NCI-H748 treated with DMSO at 0.1 percent for 48 hours (cell line): ENCODE measurements at regions not wholly inside any gene's neighbourhood (a gene's known extent, or its start where the extent isn't known, plus 50 kb on each side); places are given as distances from the start of the nearest gene placed in this dataset.

ENCODE experiments used
- DNase-seq: peaks from one replicate; lab custom pipeline; 2025; lab: John Stamatoyannopoulos, UW

DNA sequence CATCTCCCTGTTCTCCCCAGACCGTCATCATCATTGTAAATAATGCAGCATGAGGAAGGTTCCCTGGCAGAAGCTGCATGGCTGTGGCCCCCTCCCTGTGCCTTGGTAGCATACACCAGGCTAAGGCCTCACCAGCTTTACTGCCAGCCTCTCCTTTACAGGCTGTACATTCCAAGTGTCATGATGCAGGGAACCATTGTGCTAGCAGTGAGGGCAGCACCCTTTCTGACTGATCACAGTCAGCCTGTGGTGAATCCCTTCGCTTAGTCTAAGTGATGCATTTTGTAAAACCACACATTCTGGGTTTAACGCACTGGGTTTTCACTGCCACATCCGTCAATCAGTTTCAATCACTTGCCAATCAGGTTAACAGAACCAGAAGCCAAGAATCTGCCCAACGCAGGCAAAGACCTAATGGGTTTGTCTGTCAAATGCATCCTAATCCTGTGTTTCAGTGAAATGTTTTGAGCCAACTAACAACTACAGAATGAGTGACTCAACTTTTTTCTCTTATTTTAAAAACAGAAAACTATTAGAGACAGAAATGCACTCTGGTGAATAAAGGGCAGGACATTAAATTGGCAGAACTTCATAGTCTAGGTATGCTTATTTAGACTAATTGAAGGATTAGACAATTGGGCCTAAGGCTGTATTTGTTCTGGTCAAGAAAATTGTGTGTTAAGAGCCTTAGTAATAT, 225.9 kb upstream of the DPH6 start:
- DNase-seq, result no peak

DNA sequence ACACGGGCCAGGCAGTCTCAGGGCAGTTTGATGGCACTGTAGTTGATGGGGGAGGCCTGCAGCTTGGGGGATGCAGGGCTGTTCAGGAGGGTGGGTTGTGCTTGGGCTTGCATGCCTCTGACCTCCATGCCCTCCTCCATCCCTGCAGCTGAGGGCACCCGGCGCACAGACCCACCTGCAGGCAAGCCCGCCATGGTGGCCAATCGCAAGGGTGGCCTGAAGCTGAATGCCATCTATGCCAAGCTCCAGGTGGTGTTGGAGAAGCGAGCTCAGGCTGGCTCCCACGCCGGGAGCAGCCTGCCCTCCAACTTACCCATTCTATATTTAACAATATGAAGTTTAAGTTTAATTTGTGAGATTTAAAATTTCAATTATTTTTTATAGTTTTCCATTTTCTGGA, 228.7 kb upstream of the DPH6 start:
- no peak for DNase-seq

- DNase-seq, result no peak
Observed at GRCh38 chr15:35775471-35775870, 229.5 kb upstream of the DPH6 start.

GRCh38 chr15:35777061-35777460, 231.1 kb upstream of the DPH6 start:
- no peak for DNase-seq

DNA sequence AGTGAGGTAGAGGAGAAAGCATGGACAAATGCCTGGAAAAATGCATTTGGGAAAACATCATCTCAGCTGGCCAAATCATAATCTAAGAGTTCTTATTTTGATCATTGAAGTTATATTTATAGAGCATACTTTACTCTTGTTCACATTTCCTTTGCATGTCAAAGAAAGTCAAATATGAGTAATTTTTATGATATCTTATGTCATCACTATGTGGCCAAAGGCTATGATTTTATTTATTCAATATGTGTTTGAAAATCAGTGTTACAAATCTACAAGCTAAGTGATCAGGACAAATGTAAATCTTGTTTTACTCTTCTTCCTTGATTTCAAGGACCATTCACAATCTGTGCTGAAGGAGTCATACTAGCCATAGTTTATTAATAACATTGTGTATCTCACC, 237.2 kb upstream of the DPH6 start:
- DNase-seq, result no peak

DNA sequence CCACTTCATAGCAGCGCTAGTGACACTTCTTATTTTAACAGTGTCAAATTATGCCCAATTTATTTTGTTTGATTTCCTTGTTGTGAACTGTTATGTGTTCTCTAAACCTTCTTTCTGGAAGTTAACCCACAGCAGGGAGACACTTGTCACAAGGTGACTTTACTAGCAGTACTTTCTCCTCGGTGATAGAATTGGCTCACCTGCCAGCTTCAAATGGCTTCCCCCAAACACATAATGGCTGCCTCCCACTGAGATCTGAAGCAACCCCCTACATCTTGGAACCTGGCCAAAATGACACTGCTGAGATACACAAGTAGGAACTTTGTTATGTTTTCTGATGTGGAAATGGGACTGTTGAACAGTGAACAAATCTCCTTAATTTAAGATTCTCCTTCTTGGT, 238.8 kb upstream of the DPH6 start:
- DNase-seq, result peak; percentile 4

GRCh38 chr15:35810007-35810406, 264.0 kb upstream of the DPH6 start:
- DNase-seq, result no peak

- no peak for DNase-seq
Observed at GRCh38 chr15:35813573-35813972, 267.6 kb upstream of the DPH6 start.

GRCh38 chr15:35818846-35819245, 272.9 kb upstream of the DPH6 start:
- no peak for DNase-seq

DNA sequence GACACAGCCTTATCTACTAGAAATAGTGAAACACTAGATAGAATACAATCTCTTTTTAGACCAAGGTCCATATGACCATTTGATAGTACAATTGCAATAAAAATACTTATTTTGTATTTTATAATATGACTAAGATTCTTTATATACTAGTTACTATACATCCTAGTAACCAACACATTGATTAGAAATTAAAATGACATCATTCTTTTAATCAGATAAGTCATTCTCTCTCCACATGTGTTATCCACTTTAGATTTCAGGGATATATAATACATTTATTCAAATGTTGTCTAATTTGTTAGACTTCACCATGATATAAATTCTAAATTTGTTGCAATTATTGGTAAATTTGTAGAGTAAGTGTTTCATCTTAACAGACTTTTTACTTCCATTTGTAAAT, 276.2 kb upstream of the DPH6 start:
- no peak for DNase-seq

GRCh38 chr15:35827141-35827540, 281.2 kb upstream of the DPH6 start:
- DNase-seq, result no peak

GRCh38 chr15:35827911-35828310, 281.9 kb upstream of the DPH6 start:
- no peak for DNase-seq

DNA sequence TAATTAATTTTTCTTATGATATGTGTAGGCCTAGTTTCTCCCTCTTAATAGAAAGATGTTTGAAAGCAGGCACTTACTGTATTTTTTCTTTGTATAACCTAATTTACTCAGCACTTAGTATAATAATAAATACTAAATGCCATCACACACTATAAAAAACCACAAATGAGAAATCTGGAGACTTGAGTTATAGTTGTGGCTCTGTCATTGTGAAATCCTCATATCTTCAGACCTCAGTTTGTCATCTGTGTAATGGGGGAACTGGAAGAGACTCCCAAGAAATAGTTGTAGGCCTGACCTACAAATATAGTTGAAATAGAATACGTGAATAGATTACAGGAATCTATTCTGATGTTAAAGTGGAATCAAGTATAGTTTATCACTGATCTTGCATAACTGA, 287.6 kb upstream of the DPH6 start:
- DNase-seq, result no peak

- DNase-seq, result no peak
Observed at GRCh38 chr15:35834216-35834830, 288.4 kb upstream of the DPH6 start.

DNA sequence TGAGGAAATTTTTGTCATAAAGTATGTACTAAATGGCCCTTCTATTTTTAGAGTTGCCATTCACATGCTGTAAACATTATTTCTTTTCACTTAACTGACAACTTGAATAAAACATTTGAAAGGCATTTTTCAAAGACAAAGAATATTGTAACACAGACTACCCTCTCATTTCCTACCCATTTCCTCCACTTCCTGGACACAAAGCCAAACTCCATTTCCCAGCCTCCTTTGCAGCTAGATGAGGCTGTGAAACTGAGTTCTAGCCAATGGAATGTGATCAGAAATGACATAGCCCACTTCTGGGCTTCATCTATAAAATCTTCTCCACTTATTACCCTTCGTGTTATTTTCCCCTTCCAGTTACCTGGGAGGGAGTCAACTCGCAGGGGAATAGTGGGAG, 288.9 kb upstream of the DPH6 start:
- no peak for DNase-seq

DNA sequence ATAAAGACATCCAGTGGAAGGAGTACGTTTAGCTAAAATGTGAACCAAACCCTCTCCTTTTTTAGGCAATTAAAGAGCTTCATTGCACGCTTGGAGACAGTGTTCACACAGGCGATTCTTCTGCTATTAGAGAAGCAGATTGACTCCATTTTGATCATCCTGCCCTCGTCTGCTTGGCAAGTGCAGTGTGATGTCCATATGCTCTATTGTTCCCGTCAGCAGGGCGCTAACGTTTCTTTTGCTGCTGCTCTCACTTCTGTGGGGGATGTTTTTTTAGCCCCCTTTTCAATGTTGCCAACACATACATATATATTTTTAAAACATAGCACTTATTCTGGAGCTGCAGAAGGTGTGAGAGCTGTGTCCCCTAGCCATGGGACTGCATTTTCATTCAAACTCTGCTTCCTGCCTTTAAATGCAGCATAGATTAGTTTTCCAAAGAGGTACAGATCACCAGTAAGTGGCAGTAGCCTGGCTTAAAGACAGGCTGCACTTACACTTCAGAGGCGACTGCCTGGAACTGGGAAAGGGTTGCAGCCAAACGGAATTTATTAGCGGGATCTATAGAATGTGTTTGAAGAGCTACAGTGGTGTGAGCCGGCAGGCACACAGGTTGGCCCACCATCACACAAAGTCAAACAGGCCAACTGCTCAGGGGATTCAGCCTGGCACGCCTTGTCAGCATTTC, 292.6 kb upstream of the DPH6 start:
- DNase-seq, result no peak

- DNase-seq, result no peak
Observed at GRCh38 chr15:35842631-35843030, 296.7 kb upstream of the DPH6 start.

- DNase-seq, result no peak
Observed at GRCh38 chr15:35843498-35843897, 297.5 kb upstream of the DPH6 start.

- no peak for DNase-seq
Observed at GRCh38 chr15:35850284-35850683, 304.3 kb upstream of the DPH6 start.

DNA sequence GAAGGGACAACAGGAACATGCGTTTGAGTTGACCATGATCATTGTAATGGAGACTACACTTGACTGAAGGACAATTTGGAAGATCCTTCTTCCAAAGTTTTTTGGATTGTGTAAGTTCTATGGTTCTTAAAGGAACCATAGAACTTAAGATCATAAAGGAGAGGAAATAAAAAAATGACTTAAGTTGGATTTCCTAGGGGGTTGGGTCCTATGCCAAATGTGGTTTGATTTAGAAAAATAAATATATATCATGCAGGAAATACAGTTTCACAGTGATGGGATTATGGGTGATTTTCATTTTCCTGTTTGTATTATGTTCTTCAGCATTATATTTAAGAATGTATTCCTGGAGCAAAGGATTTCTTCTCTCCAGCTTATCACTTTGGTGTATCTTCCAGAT, 305.5 kb upstream of the DPH6 start:
- DNase-seq, result no peak

GRCh38 chr15:35852818-35853624, 307.1 kb upstream of the DPH6 start:
- no peak for DNase-seq

DNA sequence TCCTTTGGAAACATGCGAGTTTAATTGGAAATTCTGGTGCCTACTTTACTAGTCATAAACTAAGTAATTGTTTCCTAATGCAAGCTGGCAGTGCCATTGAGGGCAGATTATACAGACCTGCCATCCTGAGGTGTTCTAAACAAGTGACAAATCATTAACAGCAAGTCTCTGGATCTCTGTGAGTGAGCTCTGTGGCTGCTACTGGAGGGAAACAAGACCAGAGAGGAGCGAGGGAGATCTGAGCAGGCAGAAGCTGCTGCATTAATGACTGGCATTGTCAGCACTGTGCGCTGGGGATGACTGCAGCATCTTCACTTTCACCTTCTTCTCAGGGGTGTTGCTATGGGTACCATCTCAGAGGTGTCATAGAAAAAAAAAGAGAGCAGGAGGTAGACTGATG, 308.4 kb upstream of the DPH6 start:
- DNase-seq, result no peak
